AG10803 (cell line): ENCODE measurements at regions not wholly inside any gene's neighbourhood (a gene's known extent, or its start where the extent isn't known, plus 50 kb on each side); places are given as distances from the start of the nearest gene placed in this dataset.

Experiments used
- DNase-seq: peaks from one replicate; pipeline ENCODE4 v3.0.0; 2010; ENCODE audit warnings: low read depth
- H3K4me3 ChIP-seq: 2 replicates; pipeline ENCODE4 v1.5.1; 2011; ENCODE audit warnings: mild to moderate bottlenecking, low read length, control low read depth
- CTCF ChIP-seq: conservative IDR thresholded peaks from 2 replicates; pipeline ENCODE4 v1.5.1; 2011; ENCODE audit warnings: mild to moderate bottlenecking, low read length, control low read depth, inconsistent platforms

GRCh38 chr16:9308850-9309249 is 217.4 kb downstream of the HAPSTR1 start:
- no peak for TF ChIP-seq CTCF
- H3K4me3 ChIP-seq, result no peak overlapping the region
- DNase-seq, result no peak

GRCh38 chr16:9309844-9310243 is 218.4 kb downstream of the HAPSTR1 start:
- no peak overlapping the region for H3K4me3 ChIP-seq
- DNase-seq, result no peak
- TF ChIP-seq CTCF, result no peak

GRCh38 chr16:9311303-9311954 is 220.0 kb downstream of the HAPSTR1 start:
- no peak for TF ChIP-seq CTCF
- no peak for DNase-seq
- H3K4me3 ChIP-seq, result no peak overlapping the region

GRCh38 chr16:9316008-9316407 is 224.6 kb downstream of the HAPSTR1 start:
- no peak for DNase-seq
- no peak for TF ChIP-seq CTCF
- H3K4me3 ChIP-seq, result no peak overlapping the region

GRCh38 chr16:9316615-9317014 is 225.2 kb downstream of the HAPSTR1 start:
- DNase-seq, result no peak
- H3K4me3 ChIP-seq, result no peak overlapping the region
- TF ChIP-seq CTCF, result no peak

GRCh38 chr16:9318764-9319163 is 227.3 kb downstream of the HAPSTR1 start:
- no peak for DNase-seq
- H3K4me3 ChIP-seq, result no peak overlapping the region
- TF ChIP-seq CTCF, result no peak

GRCh38 chr16:9322769-9323168 is 231.3 kb downstream of the HAPSTR1 start:
- no peak overlapping the region for H3K4me3 ChIP-seq
- DNase-seq, result no peak
- TF ChIP-seq CTCF, result no peak
